HepG2 (cell line): ENCODE measurements at regions not wholly inside any gene's neighbourhood (a gene's known extent, or its start where the extent isn't known, plus 50 kb on each side); places are given as distances from the start of the nearest gene placed in this dataset.
A peak's percentile ranks its signal among the peaks of the same experiment; 100 is the strongest.

ENCODE experiments used
- ELF3 ChIP-seq: IDR thresholded peaks from 2 replicates; pipeline ENCODE4 v1.6.1; 2016; ENCODE audit warnings: missing genetic modification reagents, missing compliant biosample characterization
- GATA4 ChIP-seq: sonication (generic); IDR thresholded peaks from 2 replicates; pipeline ENCODE4 v1.6.1; 2016; ENCODE audit warnings: antibody characterized with exemption, low read depth, borderline replicate concordance
- HNF4A ChIP-seq: sonication (generic); formaldehyde crosslinking; IDR thresholded peaks from 2 replicates; pipeline ENCODE4 v1.4.0; 2020; ENCODE audit warnings: missing genetic modification reagents
- HNRNPLL ChIP-seq: fragments of 200-400 bp; formaldehyde crosslinking; IDR thresholded peaks from 2 replicates; pipeline ENCODE4 v1.6.1; 2017; ENCODE audit warnings: mild to moderate bottlenecking, low read depth, low read length; ENCODE audit not compliant: poor library complexity, severe bottlenecking
- IRF2 ChIP-seq: IDR thresholded peaks from 2 replicates; pipeline ENCODE4 v1.6.1; 2018; ENCODE audit warnings: missing genetic modification reagents, missing compliant biosample characterization
- MXD4 ChIP-seq: IDR thresholded peaks from 2 replicates; pipeline ENCODE4 v1.6.1; 2016; ENCODE audit warnings: mild to moderate bottlenecking, missing biosample characterization, missing genetic modification reagents
- SP140L ChIP-seq: sonication (generic); formaldehyde crosslinking; IDR thresholded peaks from 2 replicates; pipeline ENCODE4 v1.4.0; 2020; ENCODE audit warnings: missing genetic modification reagents, borderline replicate concordance
- TSC22D2 ChIP-seq: sonication (generic); formaldehyde crosslinking; IDR thresholded peaks from 2 replicates; pipeline ENCODE4 v1.5.1; 2020; ENCODE audit warnings: missing genetic modification reagents, mild to moderate bottlenecking, borderline replicate concordance
- ZBTB10 ChIP-seq: sonication (generic); formaldehyde crosslinking; IDR thresholded peaks from 2 replicates; pipeline ENCODE4 v1.4.0; 2020; ENCODE audit warnings: missing genetic modification reagents, borderline replicate concordance
- ZNF17 ChIP-seq: sonication (generic); formaldehyde crosslinking; IDR thresholded peaks from 2 replicates; pipeline ENCODE4 v1.5.0; 2020; ENCODE audit warnings: mild to moderate bottlenecking, missing genetic modification reagents
- ZNF251 ChIP-seq: sonication (generic); formaldehyde crosslinking; IDR thresholded peaks from 2 replicates; pipeline ENCODE4 v1.9.0; 2021; ENCODE audit warnings: mild to moderate bottlenecking, missing genetic modification reagents
- ZNF263 ChIP-seq: sonication (generic); formaldehyde crosslinking; IDR thresholded peaks from 2 replicates; pipeline ENCODE4 v1.4.0; 2020; ENCODE audit warnings: missing genetic modification reagents
- ZNF547 ChIP-seq: sonication (generic); formaldehyde crosslinking; IDR thresholded peaks from 2 replicates; pipeline ENCODE4 v1.5.1; 2020; ENCODE audit warnings: mild to moderate bottlenecking, missing genetic modification reagents
- ZNF549 ChIP-seq: sonication (generic); formaldehyde crosslinking; IDR thresholded peaks from 2 replicates; pipeline ENCODE4 v1.5.0; 2020; ENCODE audit warnings: missing genetic modification reagents
- ZNF724P ChIP-seq: sonication (generic); formaldehyde crosslinking; IDR thresholded peaks from 2 replicates; pipeline ENCODE4 v1.8.0; 2022; ENCODE audit warnings: missing genetic modification reagents, borderline replicate concordance
- TF ChIP-seq, protein P1 (sequence below): sonication (generic); formaldehyde crosslinking; IDR thresholded peaks from 2 replicates; pipeline ENCODE4 v1.9.0; 2021; ENCODE audit warnings: missing genetic modification reagents, borderline replicate concordance
- TF ChIP-seq, protein P2 (sequence below): sonication (generic); formaldehyde crosslinking; IDR thresholded peaks from 2 replicates; pipeline ENCODE4 v1.4.0; 2020; ENCODE audit warnings: mild to moderate bottlenecking, missing genetic modification reagents

GRCh38 chr2:224145751-224146355 is 106.8 kb upstream of the SERPINE2 start (continued):
- TF ChIP-seq SP140L (CRISPR knock-in tag), result 0 out of 2 replicates have a peak, but pooled peaks have one; percentile 18
- TF ChIP-seq HNRNPLL, result no peak
- no peak for TF ChIP-seq ZNF724P (CRISPR knock-in tag)
- TF ChIP-seq ZNF263, result 0 out of 2 replicates have a peak, but pooled peaks have one; percentile 13
- TF ChIP-seq IRF2 (CRISPR knock-in tag), result peak; percentile 88
- TF ChIP-seq, protein P1, sequence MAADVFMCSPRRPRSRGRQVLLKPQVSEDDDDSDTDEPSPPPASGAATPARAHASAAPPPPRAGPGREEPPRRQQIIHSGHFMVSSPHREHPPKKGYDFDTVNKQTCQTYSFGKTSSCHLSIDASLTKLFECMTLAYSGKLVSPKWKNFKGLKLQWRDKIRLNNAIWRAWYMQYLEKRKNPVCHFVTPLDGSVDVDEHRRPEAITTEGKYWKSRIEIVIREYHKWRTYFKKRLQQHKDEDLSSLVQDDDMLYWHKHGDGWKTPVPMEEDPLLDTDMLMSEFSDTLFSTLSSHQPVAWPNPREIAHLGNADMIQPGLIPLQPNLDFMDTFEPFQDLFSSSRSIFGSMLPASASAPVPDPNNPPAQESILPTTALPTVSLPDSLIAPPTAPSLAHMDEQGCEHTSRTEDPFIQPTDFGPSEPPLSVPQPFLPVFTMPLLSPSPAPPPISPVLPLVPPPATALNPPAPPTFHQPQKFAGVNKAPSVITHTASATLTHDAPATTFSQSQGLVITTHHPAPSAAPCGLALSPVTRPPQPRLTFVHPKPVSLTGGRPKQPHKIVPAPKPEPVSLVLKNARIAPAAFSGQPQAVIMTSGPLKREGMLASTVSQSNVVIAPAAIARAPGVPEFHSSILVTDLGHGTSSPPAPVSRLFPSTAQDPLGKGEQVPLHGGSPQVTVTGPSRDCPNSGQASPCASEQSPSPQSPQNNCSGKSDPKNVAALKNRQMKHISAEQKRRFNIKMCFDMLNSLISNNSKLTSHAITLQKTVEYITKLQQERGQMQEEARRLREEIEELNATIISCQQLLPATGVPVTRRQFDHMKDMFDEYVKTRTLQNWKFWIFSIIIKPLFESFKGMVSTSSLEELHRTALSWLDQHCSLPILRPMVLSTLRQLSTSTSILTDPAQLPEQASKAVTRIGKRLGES (CRISPR knock-in tag), result no peak
- TF ChIP-seq, protein P2, sequence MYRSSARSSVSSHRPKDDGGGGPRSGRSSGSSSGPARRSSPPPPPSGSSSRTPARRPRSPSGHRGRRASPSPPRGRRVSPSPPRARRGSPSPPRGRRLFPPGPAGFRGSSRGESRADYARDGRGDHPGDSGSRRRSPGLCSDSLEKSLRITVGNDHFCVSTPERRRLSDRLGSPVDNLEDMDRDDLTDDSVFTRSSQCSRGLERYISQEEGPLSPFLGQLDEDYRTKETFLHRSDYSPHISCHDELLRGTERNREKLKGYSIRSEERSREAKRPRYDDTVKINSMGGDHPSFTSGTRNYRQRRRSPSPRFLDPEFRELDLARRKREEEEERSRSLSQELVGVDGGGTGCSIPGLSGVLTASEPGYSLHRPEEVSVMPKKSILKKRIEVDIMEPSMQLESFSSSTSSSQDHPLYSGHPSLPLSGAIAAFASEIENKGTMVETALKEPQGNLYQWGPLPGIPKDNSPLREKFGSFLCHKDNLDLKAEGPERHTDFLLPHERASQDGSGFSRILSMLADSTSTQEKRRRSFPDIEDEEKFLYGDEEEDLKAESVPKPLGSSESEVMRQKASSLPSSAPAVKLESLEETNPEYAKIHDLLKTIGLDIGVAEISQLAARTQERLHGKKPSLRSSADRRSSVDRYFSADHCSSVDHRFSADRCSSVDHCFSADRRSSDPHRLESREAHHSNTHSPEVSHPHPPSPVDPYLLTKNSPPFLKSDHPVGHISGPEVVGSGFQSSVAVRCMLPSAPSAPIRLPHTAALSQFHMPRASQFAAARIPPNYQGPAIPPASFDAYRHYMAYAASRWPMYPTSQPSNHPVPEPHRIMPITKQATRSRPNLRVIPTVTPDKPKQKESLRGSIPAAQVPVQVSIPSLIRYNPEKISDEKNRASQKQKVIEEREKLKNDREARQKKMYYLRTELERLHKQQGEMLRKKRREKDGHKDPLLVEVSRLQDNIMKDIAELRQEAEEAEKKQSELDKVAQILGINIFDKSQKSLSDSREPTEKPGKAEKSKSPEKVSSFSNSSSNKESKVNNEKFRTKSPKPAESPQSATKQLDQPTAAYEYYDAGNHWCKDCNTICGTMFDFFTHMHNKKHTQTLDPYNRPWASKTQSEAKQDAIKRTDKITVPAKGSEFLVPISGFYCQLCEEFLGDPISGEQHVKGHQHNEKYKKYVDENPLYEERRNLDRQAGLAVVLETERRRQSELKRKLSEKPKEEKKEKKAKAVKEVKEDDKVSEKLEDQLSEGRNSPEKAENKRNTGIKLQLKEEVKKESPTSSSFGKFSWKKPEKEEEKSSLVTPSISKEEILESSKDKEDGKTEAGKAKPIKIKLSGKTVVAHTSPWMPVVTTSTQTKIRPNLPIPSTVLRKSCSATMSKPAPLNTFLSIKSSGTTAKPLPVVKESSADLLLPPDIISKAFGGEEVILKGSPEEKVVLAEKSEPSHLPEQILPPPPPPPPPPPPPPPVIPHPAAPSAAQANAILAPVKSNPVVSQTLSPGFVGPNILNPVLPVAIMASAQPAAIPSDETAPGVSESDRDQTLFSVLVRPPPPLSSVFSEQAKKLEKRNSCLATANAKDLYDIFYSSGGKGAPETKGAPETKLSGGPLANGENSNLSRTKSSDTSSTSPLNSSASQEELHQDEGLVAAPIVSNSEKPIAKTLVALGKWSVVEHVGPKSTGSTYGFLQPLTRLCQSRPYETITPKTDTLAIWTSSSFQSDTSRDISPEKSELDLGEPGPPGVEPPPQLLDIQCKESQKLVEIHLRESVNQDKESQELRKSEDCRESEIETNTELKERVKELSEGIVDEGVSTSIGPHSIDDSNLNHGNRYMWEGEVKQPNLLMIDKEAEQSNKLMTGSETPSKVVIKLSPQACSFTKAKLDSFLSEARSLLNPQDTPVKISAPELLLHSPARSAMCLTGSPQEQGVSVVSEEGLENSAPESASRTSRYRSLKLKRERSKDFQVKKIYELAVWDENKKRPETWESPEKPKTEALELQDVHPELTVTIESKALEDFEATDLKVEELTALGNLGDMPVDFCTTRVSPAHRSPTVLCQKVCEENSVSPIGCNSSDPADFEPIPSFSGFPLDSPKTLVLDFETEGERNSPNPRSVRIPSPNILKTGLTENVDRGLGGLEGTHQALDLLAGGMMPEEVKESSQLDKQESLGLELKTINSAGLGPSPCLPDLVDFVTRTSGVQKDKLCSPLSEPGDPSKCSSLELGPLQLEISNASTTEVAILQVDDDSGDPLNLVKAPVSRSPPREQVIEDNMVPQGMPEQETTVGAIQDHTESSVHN, result no peak
- TF ChIP-seq ZNF547, result peak; percentile 24; the same call in 1 of the 2 replicates
- no peak for TF ChIP-seq ZNF251 (CRISPR knock-in tag)
- no peak for TF ChIP-seq MXD4 (CRISPR knock-in tag)
- peak; percentile 45; the same call in 1 of the 2 replicates for TF ChIP-seq HNF4A (CRISPR knock-in tag)
- TF ChIP-seq ELF3 (CRISPR knock-in tag), result peak; percentile 90
- TF ChIP-seq GATA4, result peak; percentile 78; the same call in 1 of the 2 replicates
- no peak for TF ChIP-seq ZNF549 (CRISPR knock-in tag)
- TF ChIP-seq ZBTB10 (CRISPR knock-in tag), result no peak; the same call in 1 of the 2 replicates
- TF ChIP-seq ZNF17 (CRISPR knock-in tag), result no peak
- TF ChIP-seq TSC22D2, result no peak
